ENCODE measurements at regions not wholly inside any gene's neighbourhood (a gene's known extent, or its start where the extent isn't known, plus 50 kb on each side); places are given as distances from the start of the nearest gene placed in this dataset.

DNA sequence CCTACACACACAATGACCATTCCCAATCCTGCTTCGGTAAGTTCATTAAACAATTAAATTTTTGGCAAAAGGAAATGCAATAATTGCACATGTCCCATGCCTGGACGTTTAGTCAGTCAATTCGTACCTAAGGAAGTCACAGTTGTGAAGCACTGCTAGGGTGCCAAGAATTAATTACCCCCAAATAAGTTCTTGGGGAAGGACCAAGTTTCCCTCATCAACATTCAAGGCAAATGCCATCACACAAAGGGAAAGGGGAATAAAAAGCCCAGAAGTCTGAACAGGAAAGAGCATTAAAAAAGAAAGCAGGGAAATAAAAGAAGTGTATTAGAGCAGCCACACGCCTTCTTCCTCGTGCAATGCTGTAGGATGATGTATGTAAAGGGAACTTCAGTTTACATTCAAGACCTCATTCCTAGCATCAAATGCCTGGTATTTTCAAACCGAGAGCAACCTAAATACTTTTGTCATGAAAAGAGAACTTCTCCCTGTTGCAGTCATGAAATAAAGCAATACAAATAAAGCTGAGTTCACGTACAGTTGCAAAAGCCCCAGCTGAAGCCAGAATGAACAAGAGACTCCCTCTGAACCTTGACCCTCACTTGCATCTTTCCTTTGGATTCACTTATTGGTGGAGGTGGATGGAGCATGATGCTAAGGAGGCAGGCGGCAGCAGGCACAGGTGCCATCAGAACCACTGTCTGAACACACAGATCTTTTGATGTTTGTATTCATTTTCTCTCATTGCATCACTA is 124.0 kb upstream of the PPARGC1A start:
- no peaks in the 10 kb centered on the region for H4K20me1 ChIP-seq (replicated peaks; ENCODE audit: control insufficient read depth, extremely low read depth, insufficient read depth, low read length)
- no peaks in the 10 kb centered on the region for H3K27me3 ChIP-seq (ENCODE audit: control insufficient read depth in 2 of 2, insufficient read depth in 2 of 2, low read length in 2 of 2)
- H2AFZ ChIP-seq (ENCODE audit: low read depth, low read length), result no peak overlapping the region
- ChIA-PET POLR2A (no interaction called here), CTCF (no interaction called here)
- no peaks in the 10 kb centered on the region for H3K4me1 ChIP-seq (ENCODE audit: control insufficient read depth, extremely low read depth, insufficient read depth, low read length)
- H3K9ac ChIP-seq (replicated peaks; ENCODE audit: extremely low read depth, insufficient read depth, low read length), result no peak overlapping the region
- no TSS peak for BruUV-seq (replicated peaks)
- no peak overlapping the region for H3K27ac ChIP-seq (ENCODE audit: insufficient read depth, low read depth, low read length)
- dilution Hi-C loops (cut with MboI; ENCODE audit: extremely low pct_ligation_motif_present, low sequenced_read_pairs), result no loop called here
- TF ChIP-seq, protein P1, sequence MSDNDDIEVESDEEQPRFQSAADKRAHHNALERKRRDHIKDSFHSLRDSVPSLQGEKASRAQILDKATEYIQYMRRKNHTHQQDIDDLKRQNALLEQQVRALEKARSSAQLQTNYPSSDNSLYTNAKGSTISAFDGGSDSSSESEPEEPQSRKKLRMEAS (IDR thresholded peaks at IDR 0.05; ENCODE audit: insufficient read depth, insufficient read length), result no peak
- no peak for TF ChIP-seq JUN (IDR thresholded peaks at IDR 0.05; ENCODE audit: borderline replicate concordance, insufficient read depth, insufficient read length, low read depth)
- TF ChIP-seq, protein P2, sequence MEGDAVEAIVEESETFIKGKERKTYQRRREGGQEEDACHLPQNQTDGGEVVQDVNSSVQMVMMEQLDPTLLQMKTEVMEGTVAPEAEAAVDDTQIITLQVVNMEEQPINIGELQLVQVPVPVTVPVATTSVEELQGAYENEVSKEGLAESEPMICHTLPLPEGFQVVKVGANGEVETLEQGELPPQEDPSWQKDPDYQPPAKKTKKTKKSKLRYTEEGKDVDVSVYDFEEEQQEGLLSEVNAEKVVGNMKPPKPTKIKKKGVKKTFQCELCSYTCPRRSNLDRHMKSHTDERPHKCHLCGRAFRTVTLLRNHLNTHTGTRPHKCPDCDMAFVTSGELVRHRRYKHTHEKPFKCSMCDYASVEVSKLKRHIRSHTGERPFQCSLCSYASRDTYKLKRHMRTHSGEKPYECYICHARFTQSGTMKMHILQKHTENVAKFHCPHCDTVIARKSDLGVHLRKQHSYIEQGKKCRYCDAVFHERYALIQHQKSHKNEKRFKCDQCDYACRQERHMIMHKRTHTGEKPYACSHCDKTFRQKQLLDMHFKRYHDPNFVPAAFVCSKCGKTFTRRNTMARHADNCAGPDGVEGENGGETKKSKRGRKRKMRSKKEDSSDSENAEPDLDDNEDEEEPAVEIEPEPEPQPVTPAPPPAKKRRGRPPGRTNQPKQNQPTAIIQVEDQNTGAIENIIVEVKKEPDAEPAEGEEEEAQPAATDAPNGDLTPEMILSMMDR (IDR thresholded peaks at IDR 0.05; ENCODE audit: extremely low read depth in 1 of 2, insufficient read depth in 1 of 2, low read depth in 1 of 2, low read length in 2 of 2), result no peak
- TF ChIP-seq GATA2 (IDR thresholded peaks at IDR 0.05; ENCODE audit: insufficient read depth, insufficient read length, low read depth, low read length), result no peak
- TF ChIP-seq EZH2 (IDR thresholded peaks at IDR 0.05; ENCODE audit: borderline replicate concordance, low read depth, low read length, severe bottlenecking), result no peak
- no peak for TF ChIP-seq MYC (IDR thresholded peaks at IDR 0.05; ENCODE audit: low read depth, low read length)
- TF ChIP-seq POLR2A (IDR thresholded peaks at IDR 0.05; ENCODE audit: low read depth, low read length), result no peak
- no peak for TF ChIP-seq POLR2AphosphoS5 (IDR thresholded peaks at IDR 0.05; ENCODE audit: insufficient read depth, low read depth, low read length)
- no peak for TF ChIP-seq FOS (IDR thresholded peaks at IDR 0.05; ENCODE audit: borderline replicate concordance, insufficient read depth, low read length)
- DNase-seq (ENCODE audit: low read depth, low spot score) (no peak), FAIRE-seq (no peak)
- H3K9me1 ChIP-seq (replicated peaks; ENCODE audit: control insufficient read depth, extremely low read depth, insufficient read depth, low read length), result no peaks in the 10 kb centered on the region
- H3K36me3 ChIP-seq (ENCODE audit: control insufficient read depth in 2 of 2, extremely low read depth in 1 of 2, insufficient read depth in 2 of 2, low read length in 2 of 2), result no peaks in the 10 kb centered on the region
- H3K4me2 ChIP-seq (ENCODE audit: insufficient read depth, low read length), result no peak overlapping the region
- H3K4me3 ChIP-seq (replicated peaks in 1 of 3; ENCODE audit: insufficient read depth in 1 of 3, low read depth in 1 of 3, low read length in 3 of 3), result no peak overlapping the region
- H3K79me2 ChIP-seq (ENCODE audit: control insufficient read depth, insufficient read depth, low read length), result no peaks in the 10 kb centered on the region
- intact Hi-C loops (cut with micrococcal nuclease), result no loop called here
- H3K9me3 ChIP-seq (replicated peaks; ENCODE audit: control insufficient read depth, insufficient read depth, low read length), result no peaks in the 10 kb centered on the region

Measured in endothelial cell of umbilical vein (primary cell).